ENCODE measurements at regions not wholly inside any gene's neighbourhood (a gene's known extent, or its start where the extent isn't known, plus 50 kb on each side); places are given as distances from the start of the nearest gene placed in this dataset.
"Not testable (repeated sequence)": the region's sequence is repeated elsewhere in the genome, so short reads cannot be mapped to it uniquely, and the experiment has no call there.

DNA sequence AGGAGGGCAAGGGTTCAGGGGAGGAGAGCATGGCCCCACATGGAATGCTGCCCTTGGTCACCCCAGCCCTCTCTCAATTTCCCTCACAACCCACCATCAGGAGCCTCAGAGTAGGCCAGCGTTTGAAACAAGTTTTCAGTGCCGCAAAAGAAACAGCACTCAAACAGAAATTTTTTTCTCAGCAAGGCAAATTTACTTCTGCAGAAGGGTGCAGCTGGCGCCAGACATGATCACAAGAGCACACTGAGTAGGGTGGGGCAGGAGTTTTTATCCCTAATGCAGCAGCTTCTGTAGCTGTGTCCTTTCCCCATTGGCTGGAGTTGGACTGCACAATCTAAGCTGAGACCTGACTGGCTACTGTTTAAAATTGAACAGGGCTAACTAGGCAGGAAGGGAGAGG, 287.8 kb upstream of the CDYL start:
- no peak for DNase-seq

DNA sequence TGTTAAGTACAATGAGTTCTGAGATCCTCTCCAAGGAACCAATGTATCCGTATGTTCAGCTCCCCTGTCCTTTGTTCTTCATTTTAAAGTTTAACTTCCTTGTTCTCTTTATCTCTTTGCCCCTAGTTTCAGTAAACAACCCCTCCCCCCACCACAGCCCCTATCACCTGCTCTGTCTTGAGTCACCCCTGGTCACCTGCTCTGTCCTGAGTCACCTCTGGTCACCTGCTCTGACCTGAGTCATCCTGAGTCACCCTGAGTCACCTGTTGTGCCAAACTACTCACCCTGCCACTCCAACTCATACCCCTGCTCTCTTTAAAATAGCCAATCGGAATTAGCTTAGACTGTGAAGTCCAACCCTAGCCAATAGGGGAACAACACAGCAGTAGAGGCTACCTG, 288.7 kb upstream of the CDYL start:
- DNase-seq, result no peak

GRCh38 chr6:4486568-4487315, 289.5 kb upstream of the CDYL start:
- DNase-seq, result no peak

DNA sequence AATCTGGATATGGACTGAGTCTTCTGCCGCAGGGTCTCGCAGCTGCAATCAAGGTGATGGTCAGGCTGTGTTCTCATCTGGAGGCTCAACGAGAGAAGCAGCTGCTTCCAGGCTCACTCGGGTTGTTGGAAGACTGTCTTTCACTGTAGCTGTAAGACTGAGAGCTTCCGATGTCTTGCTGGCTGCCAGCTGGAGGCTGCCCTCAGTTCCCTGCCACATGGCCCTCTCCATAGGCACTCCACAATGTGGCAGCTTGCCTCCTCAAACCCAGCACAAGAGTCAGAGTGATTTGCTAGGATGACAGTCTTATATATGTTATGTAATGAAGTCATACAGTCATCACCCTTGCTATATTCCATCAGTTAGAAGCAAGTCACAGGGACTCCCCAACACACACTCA, 290.5 kb upstream of the CDYL start:
- no peak for DNase-seq

GRCh38 chr6:4482461-4482860, 293.7 kb upstream of the CDYL start:
- DNase-seq, result no peak

- no peak for DNase-seq
Measured at GRCh38 chr6:4480788-4481735, 295.1 kb upstream of the CDYL start.

DNA sequence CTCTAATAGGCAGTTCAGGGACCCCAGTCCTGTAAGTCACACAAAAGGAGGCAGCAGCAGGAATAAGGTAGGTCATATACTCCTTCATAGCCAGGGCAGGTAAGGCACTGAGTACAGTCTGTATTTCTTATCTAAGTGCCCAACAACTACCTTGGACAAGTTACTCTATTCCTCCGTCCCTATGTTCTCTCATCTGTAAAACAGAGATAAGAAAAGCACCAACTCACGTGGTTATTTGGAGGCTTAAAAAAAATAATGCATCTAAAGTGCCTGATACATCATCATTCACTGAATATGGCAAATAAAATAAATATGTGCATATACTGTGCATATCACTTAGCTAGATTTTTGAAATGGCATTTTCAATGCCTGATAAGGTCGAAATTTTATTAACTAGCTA, 298.1 kb upstream of the CDYL start:
- DNase-seq, result no peak

DNA sequence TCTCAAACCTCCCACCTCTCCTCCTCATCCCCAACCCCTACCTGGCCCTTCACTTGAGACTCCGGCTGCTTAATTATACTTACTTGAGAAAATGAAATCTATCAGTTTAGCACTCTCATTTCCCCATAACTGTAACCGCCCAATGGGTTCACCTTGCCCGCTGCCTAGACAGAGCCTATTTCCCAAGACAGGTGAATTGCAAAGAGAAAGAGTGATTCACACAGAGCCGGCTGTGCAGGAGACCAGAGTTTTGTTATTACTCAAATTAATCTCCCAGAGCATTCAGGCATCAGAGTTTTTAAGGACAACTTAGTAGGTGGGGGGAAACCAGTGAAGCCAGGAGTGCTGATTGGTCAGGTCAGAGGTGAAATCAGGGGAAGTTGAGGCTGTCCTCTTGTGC, 301.4 kb upstream of the CDYL start:
- no peak for DNase-seq

DNA sequence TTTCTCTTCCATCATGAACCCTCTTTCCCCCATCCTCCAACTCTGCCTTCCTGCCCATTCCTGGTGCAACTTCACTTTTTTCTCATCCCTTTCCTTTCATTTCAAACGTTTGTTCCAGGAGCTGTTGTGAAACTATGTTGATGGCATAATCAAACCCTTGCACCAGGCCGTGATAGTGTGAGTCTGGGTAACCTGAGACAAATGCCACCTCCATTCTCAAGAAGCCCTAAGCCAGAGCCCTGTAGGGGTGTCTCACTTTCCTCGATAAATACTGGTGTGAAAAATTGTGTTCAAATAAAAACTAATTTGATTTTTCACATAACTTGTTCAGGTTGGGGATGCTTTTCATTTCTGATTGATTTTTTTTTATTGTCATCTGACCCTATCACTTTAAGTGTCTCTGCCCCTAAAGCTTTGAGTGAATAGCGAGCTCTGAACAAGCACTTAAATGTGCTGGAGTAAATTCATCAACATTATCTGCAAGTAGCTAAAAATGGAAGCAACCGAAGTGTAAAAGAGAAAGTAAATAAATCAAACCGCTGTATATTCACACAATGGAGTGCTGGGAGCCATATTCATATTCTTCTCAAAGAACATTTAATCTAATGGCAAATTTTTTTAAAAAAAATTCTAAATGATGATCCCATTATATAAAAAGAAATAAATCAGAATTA, 303.1 kb upstream of the CDYL start:
- no peak for DNase-seq

DNA sequence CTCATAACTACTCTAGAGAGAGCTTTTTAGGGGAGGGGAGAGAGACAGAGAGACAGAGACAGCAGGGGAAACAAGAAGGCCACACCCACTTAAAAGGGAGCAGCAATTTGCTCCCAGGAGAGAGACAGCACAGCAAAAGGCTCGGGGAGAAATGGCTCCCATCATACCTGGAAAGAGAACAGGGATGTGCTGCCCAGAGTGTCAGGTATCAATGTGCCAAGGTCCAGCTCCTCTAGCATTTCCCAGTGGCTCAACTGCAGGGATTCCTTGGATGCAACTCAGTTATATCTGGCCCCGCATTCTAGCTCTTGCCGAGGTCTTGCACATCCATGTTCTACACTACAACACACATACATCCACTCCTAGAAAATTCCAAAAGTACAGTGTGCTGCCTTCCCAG, 304.0 kb upstream of the CDYL start:
- no peak for DNase-seq

DNA sequence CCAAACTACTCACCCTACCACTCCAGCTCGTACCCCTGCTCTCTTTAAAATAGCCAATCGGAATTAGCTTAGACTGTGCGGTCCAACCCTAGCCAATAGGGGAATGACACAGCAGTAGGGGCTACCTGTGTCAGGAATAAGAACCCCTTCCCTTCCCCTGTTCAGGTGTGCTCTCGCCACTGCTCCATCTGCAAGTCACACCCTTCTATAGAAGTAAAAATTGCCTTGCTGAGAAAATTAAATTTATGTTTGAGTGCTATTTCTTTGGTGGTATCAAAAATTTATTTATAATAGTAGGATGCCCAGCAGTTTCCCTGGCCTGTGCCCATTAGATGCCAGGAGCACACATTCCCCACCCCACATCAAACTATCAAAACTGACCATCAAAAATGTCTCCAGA, 304.7 kb upstream of the CDYL start:
- not testable (repeated sequence) for DNase-seq

DNA sequence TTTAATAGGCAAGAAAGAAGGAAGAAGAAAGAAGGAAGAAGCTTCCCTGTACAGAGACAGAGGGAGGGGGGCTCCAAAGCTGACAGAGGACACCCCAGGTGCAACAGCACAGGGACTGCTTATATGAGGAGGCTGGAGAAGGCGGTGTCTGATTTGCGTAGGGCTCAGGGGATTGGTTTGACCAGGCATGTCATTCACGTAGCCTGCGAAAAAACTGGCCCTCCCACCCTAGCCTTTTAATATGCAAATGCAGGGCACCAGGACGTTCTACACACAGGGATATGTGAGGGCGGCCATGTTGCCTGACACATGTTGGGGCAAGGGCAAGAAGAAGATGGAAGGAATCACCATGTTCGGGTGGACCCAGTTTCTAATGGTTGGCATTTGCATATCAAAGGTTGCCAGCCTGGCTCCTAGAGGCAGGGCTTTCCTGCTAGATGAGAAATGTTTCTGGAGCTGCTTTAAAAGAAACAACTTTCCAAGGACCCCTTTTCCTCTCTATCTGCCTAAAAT, 305.4 kb upstream of the CDYL start:
- no peak for DNase-seq

DNA sequence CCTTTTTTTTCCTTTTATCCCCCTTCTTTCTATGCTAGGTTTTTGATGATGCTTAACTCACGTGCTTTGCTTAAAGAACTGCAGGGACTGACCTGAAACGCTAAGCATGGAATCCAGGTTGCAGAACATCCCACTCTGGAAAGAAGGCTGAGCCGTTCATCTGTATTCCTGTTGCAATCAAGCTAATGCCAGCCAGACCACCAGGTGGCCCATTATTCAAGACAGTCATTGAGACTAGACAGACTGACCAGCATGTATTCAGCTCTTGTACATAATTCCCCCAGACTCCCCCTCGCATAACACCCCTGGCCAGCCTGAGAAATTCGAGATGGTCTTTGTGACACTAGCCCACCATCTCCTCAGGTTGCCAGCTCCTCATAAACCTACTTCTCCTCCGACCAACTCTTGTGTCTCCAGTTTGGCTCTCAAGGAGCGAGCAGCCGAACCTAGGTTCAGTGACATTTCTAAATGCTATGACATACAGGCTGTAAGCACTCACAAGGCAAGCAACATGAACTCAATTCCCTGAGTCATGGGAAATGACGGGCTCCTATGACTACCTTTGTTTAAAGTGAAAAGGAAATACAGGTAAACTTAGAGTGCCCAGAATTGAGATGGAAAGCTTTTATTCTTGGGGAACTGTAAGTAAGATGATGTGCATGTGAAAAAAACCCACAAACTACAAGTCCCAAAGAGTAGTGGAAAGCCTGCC, 309.3 kb upstream of the CDYL start:
- DNase-seq, result no peak

GRCh38 chr6:4466261-4466660, 309.9 kb upstream of the CDYL start:
- no peak for DNase-seq

DNA sequence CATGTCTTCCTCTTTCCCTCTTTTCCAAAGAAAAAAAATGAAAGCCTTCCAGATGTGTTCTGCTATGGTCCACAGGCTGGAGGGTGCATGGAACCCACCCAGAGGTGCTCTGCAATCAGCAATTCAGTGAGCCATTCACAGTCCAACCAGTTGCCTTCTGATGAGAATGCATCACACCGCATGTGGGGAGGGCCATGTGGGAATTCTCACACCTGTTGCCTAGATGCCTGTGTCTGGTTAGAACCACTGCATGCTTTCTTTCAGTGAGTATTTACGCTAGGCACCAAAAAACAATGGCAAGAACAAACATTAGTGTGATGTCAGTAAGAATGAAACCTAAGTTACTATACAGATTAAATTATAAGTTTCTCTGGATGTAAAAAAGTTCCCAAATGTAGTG, 311.6 kb upstream of the CDYL start:
- DNase-seq, result no peak

GRCh38 chr6:4463236-4463635, 313.0 kb upstream of the CDYL start:
- DNase-seq, result no peak

- no peak for DNase-seq
Measured at GRCh38 chr6:4460586-4461475, 315.4 kb upstream of the CDYL start.

DNA sequence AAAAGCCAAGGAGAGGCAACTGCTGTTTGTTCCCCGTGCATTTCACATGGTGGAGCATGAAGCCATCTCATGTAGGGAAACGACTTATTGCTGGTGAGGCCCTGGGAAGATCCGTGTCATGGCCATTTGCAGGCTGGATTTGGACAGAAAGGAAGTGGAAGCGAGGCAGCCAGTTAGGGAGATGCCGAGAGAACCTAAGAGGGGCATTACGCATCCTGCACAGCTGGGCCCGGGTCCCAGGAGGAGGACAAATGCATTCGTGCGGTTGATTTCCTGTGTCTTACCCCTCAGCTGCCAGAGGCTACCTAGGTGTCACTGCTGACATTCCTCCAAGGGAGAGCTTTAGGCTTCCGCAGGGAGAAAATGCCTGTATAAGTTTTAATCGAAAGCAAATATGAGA, 316.2 kb upstream of the CDYL start:
- no peak for DNase-seq

DNA sequence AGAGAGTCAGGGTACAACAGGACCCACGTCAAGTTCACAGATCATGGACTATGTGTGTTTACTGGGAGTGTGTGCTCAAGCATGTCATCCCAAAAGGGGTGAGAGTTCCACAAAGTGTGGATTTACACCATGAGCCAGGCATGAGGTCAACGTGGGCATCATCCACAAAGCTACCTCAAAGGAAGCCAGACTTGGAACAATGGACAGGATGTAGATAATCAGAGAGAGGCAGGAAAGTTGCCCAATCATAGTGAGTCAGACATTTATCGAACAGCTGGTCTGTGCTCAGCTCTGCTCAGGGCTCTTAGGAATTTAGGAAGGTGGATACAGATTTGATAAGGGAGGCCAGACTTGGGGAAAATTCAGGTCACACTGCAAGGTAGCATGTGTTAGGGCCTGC, 317.2 kb upstream of the CDYL start:
- DNase-seq, result no peak

- DNase-seq, result no peak
Measured at GRCh38 chr6:4451718-4452117, 316.3 kb upstream of the ECI2 start.

GRCh38 chr6:4451081-4451480, 315.7 kb upstream of the ECI2 start:
- DNase-seq, result no peak

DNA sequence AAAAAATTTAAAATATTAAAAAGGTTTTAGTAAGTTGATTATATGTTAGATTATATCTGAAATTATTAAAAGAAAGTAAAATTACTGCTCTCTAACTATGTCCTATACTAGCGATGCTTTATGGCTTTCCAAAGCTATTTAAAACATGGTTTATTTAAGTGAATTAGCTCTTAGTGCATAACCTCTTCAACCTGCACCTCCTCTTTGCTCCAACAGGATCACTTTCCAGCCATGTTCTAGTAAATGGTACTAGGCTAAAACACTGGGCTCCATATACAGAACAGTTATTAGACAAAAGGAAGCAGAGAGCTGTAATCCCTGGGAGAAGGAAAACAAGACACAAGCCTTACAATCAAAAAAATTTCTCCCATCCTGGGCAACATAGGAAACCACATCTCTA, 314.9 kb upstream of the ECI2 start:
- DNase-seq, result no peak

All from NCI-H1048 (cell line).